Right kidney (tissue), 1 donor: ENCODE measurements at regions not wholly inside any gene's neighbourhood (a gene's known extent, or its start where the extent isn't known, plus 50 kb on each side); places are given as distances from the start of the nearest gene placed in this dataset.

Experiments used
- DNase-seq: peaks from one replicate; pipeline ENCODE4 v3.0.0-alpha.2; 2016

- no peak for DNase-seq
These were observed 64.0 kb upstream of the CHRM3 start for GRCh38 chr1:239322369-239322768.

GRCh38 chr1:239321877-239322276, 64.5 kb upstream of the CHRM3 start:
- no peak for DNase-seq

- DNase-seq = no peak
These were observed 68.4 kb upstream of the CHRM3 start for GRCh38 chr1:239317948-239318347.

GRCh38 chr1:239315631-239316217, 70.6 kb upstream of the CHRM3 start:
- DNase-seq = no peak

- no peak for DNase-seq
These were observed 75.0 kb upstream of the CHRM3 start for GRCh38 chr1:239311331-239311730.

GRCh38 chr1:239308701-239309333, 77.6 kb upstream of the CHRM3 start:
- DNase-seq = no peak

- DNase-seq = no peak
These were observed 78.5 kb upstream of the CHRM3 start for GRCh38 chr1:239307886-239308285.

GRCh38 chr1:239306426-239306825, 79.9 kb upstream of the CHRM3 start:
- DNase-seq = no peak

GRCh38 chr1:239303289-239303688, 83.1 kb upstream of the CHRM3 start:
- no peak for DNase-seq

GRCh38 chr1:239302696-239303095, 83.7 kb upstream of the CHRM3 start:
- DNase-seq = no peak

- DNase-seq = no peak
These were observed 85.1 kb upstream of the CHRM3 start for GRCh38 chr1:239301251-239301650.

GRCh38 chr1:239297910-239298309, 88.5 kb upstream of the CHRM3 start:
- DNase-seq = no peak

- no peak for DNase-seq
These were observed 92.8 kb upstream of the CHRM3 start for GRCh38 chr1:239293350-239294110.

- no peak for DNase-seq
These were observed 97.4 kb upstream of the CHRM3 start for GRCh38 chr1:239288820-239289554.

- DNase-seq = no peak
These were observed 99.1 kb upstream of the CHRM3 start for GRCh38 chr1:239287296-239287695.

- DNase-seq = no peak
These were observed 103.2 kb upstream of the CHRM3 start for GRCh38 chr1:239283216-239283615.

- DNase-seq = no peak
These were observed 104.0 kb upstream of the CHRM3 start for GRCh38 chr1:239282411-239282810.

GRCh38 chr1:239276051-239276450, 110.3 kb upstream of the CHRM3 start:
- no peak for DNase-seq

GRCh38 chr1:239274242-239274830, 112.0 kb upstream of the CHRM3 start:
- DNase-seq = no peak

GRCh38 chr1:239270509-239270908, 115.9 kb upstream of the CHRM3 start:
- DNase-seq = no peak

- DNase-seq = no peak
These were observed 116.7 kb upstream of the CHRM3 start for GRCh38 chr1:239269706-239270105.

GRCh38 chr1:239268941-239269340, 117.4 kb upstream of the CHRM3 start:
- no peak for DNase-seq

- no peak for DNase-seq
These were observed 118.4 kb upstream of the CHRM3 start for GRCh38 chr1:239268007-239268406.
